Keratinocyte (primary cell): ENCODE measurements at regions not wholly inside any gene's neighbourhood (a gene's known extent, or its start where the extent isn't known, plus 50 kb on each side); places are given as distances from the start of the nearest gene placed in this dataset.
A peak's percentile ranks its signal among the peaks of the same experiment; 100 is the strongest.

Source experiments
- DNase-seq: peaks from one replicate; pipeline ENCODE4 v3.0.0-alpha.2; 2011; ENCODE audit warnings: low read depth, missing footprints, low spot score
- FAIRE-seq: peaks from 2 replicates; lab custom pipeline; 2011; peaks lifted over from hg19 to GRCh38; lab: Jason Lieb, UNC
- H2AFZ ChIP-seq: 2 replicates; pipeline ENCODE4 v1.6.0; 2012; ENCODE audit warnings: low read length, control low read depth, inconsistent platforms; ENCODE audit not compliant: control insufficient read depth
- H3K27ac ChIP-seq: 2 replicates; pipeline ENCODE4 v1.5.1; 2011; ENCODE audit warnings: low read length; ENCODE audit not compliant: control insufficient read depth, insufficient read depth
- H3K27me3 ChIP-seq: 3 replicates; pipeline ENCODE4 v1.6.0; 2011; ENCODE audit warnings: low read length; ENCODE audit not compliant: control insufficient read depth, insufficient read depth; ENCODE audit errors: extremely low read depth
- H3K36me3 ChIP-seq, 2 experiments: 2 replicates in 1 of 2; 3 replicates in 1 of 2; pipeline ENCODE4 v1.5.1; 2011; ENCODE audit warnings: low read length in 2 of 2, mild to moderate bottlenecking in 1 of 2; ENCODE audit not compliant: control insufficient read depth in 2 of 2, insufficient read depth in 2 of 2; ENCODE audit errors: extremely low read depth in 1 of 2
- H3K4me1 ChIP-seq: 3 replicates; pipeline ENCODE4 v1.5.1; 2011; ENCODE audit warnings: low read length; ENCODE audit not compliant: control insufficient read depth, insufficient read depth; ENCODE audit errors: extremely low read depth
- H3K4me2 ChIP-seq: 3 replicates; pipeline ENCODE4 v1.6.0; 2011; ENCODE audit warnings: low read depth, low read length; ENCODE audit not compliant: control insufficient read depth, insufficient read depth; ENCODE audit errors: extremely low read depth
- H3K4me3 ChIP-seq, 3 experiments: fragments of 200-600 bp in 1 of 3; sonication (generic) in 1 of 3; 2 replicates in 2 of 3; 3 replicates in 1 of 3; pipeline ENCODE4 v1.5.1; 2011 to 2016; ENCODE audit warnings: low read length in 3 of 3, mild to moderate bottlenecking in 3 of 3, control low read depth in 2 of 3, inconsistent platforms in 1 of 3, low read depth in 1 of 3, mixed read lengths in 1 of 3, mixed run types in 1 of 3, moderate library complexity in 1 of 3; ENCODE audit not compliant: control insufficient read depth in 2 of 3, insufficient read depth in 2 of 3; ENCODE audit errors: extremely low read depth in 1 of 3
- H3K79me2 ChIP-seq: 2 replicates; pipeline ENCODE4 v1.6.0; 2012; ENCODE audit warnings: low read length; ENCODE audit not compliant: control insufficient read depth, insufficient read depth
- H3K9ac ChIP-seq: 3 replicates; pipeline ENCODE4 v1.6.0; 2011; ENCODE audit warnings: low read length; ENCODE audit not compliant: control insufficient read depth, insufficient read depth; ENCODE audit errors: extremely low read depth
- H3K9me1 ChIP-seq: 3 replicates; pipeline ENCODE4 v1.6.0; 2011; ENCODE audit warnings: low read length; ENCODE audit not compliant: control insufficient read depth, insufficient read depth; ENCODE audit errors: extremely low read depth
- H3K9me3 ChIP-seq: 2 replicates; pipeline ENCODE4 v1.5.1; 2012; ENCODE audit warnings: low read depth, low read length; ENCODE audit not compliant: control insufficient read depth
- H4K20me1 ChIP-seq: 3 replicates; pipeline ENCODE4 v1.6.0; 2011; ENCODE audit warnings: low read length; ENCODE audit not compliant: control insufficient read depth, insufficient read depth; ENCODE audit errors: extremely low read depth
- CTCF ChIP-seq, 3 experiments: IDR thresholded peaks in 1 of 3; conservative IDR thresholded peaks in 1 of 3; optimal IDR thresholded peaks in 1 of 3; 2 replicates in 2 of 3; 3 replicates in 1 of 3; pipeline versions ENCODE3 to v1.5.1; 2011; ENCODE audit warnings: low read length in 3 of 3, mild to moderate bottlenecking in 3 of 3, moderate library complexity in 2 of 3, control low read depth in 1 of 3, inconsistent platforms in 1 of 3; ENCODE audit not compliant: insufficient read depth in 2 of 3; ENCODE audit errors: extremely low read depth in 1 of 3
- EZH2 ChIP-seq: IDR thresholded peaks from one replicate; pipeline ENCODE4 v1.6.1; 2012; ENCODE audit warnings: inconsistent platforms, mild to moderate bottlenecking, low read length, moderate library complexity
- dilution Hi-C: fragments of 300-500 bp; cut with MboI; formaldehyde crosslinking; loops from one replicate; pipeline ENCODE4 v1.7.0; 2020; ENCODE audit warnings: low sequenced_read_pairs; ENCODE audit not compliant: extremely low pct_ligation_motif_present

- H3K4me2 ChIP-seq = no peak overlapping the region
- no peaks in the 10 kb centered on the region for H3K9me3 ChIP-seq
- no peaks in the 10 kb centered on the region for H3K27me3 ChIP-seq
- no peak overlapping the region for H3K9ac ChIP-seq
- no peaks in the 10 kb centered on the region for H3K9me1 ChIP-seq
- no peak overlapping the region for H2AFZ ChIP-seq
- no peak for DNase-seq
- TF ChIP-seq CTCF (optimal IDR thresholded peaks at IDR 0.05 in 1 of 3, IDR thresholded peaks at IDR 0.05 in 1 of 3, conservative IDR thresholded peaks at IDR 0.05 in 1 of 3; ENCODE audit: extremely low read depth in 1 of 3, insufficient read depth in 2 of 3, low read length in 3 of 3) (no peak), EZH2 (no peak)
- H3K79me2 ChIP-seq = no peaks in the 10 kb centered on the region
- no peaks in the 10 kb centered on the region for H3K36me3 ChIP-seq
- no peaks in the 10 kb centered on the region for H4K20me1 ChIP-seq
- no peaks in the 10 kb centered on the region for H3K4me1 ChIP-seq
- dilution Hi-C loops = no loop called here
- no peak overlapping the region for H3K27ac ChIP-seq
- H3K4me3 ChIP-seq = no peak overlapping the region
- no peak for FAIRE-seq
Measured at GRCh38 chr5:103476811-103477210, 85.8 kb downstream of the NUDT12 start.

GRCh38 chr5:103475629-103476240 lies 86.9 kb downstream of the NUDT12 start:
- Histone ChIP-seq H3K79me2 (no peaks in the 10 kb centered on the region), H3K27me3 (no peaks in the 10 kb centered on the region), H3K27ac (no peak overlapping the region), H3K9ac (no peak overlapping the region), H4K20me1 (no peaks in the 10 kb centered on the region), H3K4me1 (no peaks in the 10 kb centered on the region), H3K9me1 (no peaks in the 10 kb centered on the region), H3K4me3 (no peak overlapping the region), H2AFZ (no peak overlapping the region), H3K4me2 (no peak overlapping the region), H3K9me3 (no peaks in the 10 kb centered on the region), H3K36me3 (no peaks in the 10 kb centered on the region)
- peak in 2 of 3 experiments; percentile 43 to 45 for TF ChIP-seq CTCF (optimal IDR thresholded peaks at IDR 0.05 in 1 of 3, IDR thresholded peaks at IDR 0.05 in 1 of 3, conservative IDR thresholded peaks at IDR 0.05 in 1 of 3; ENCODE audit: extremely low read depth in 1 of 3, insufficient read depth in 2 of 3, low read length in 3 of 3)
- TF ChIP-seq EZH2 = no peak
- DNase-seq = no peak
- dilution Hi-C loops = no loop called here
- peak; percentile 46 for FAIRE-seq
